GM12878 (cell line): ENCODE measurements at regions not wholly inside any gene's neighbourhood (a gene's known extent, or its start where the extent isn't known, plus 50 kb on each side); places are given as distances from the start of the nearest gene placed in this dataset.

Experiments used
- CTCF ChIP-seq, 3 experiments: IDR thresholded peaks in 2 of 3; conservative IDR thresholded peaks in 1 of 3; 2 replicates each; pipeline ENCODE4 v1.5.1; 2011; ENCODE audit warnings: low read depth in 3 of 3, low read length in 3 of 3, mild to moderate bottlenecking in 3 of 3, control low read depth in 2 of 3, moderate library complexity in 2 of 3, inconsistent platforms in 1 of 3, mixed read lengths in 1 of 3; ENCODE audit not compliant: control insufficient read depth in 2 of 3, insufficient read depth in 1 of 3; ENCODE audit errors: extremely low read depth in 1 of 3
- PBX3 ChIP-seq: IDR thresholded peaks from 2 replicates; pipeline ENCODE4 v1.6.1; 2011; ENCODE audit warnings: mild to moderate bottlenecking, low read depth, low read length, moderate library complexity; ENCODE audit not compliant: insufficient replicate concordance
- PML ChIP-seq: IDR thresholded peaks from 2 replicates; pipeline ENCODE4 v1.6.1; 2012; ENCODE audit warnings: low read length, inconsistent platforms
- POLR2AphosphoS5 ChIP-seq: IDR thresholded peaks from 2 replicates; pipeline ENCODE4 v1.6.1; 2011; ENCODE audit warnings: mild to moderate bottlenecking, low read length, inconsistent platforms
- RAD21 ChIP-seq: IDR thresholded peaks from 2 replicates; pipeline ENCODE4 v1.6.1; 2011; ENCODE audit warnings: mild to moderate bottlenecking, low read depth, low read length, moderate library complexity; ENCODE audit not compliant: insufficient read depth
- RELA ChIP-seq: fragments of 450-650 bp; IDR thresholded peaks from 2 replicates; pipeline ENCODE4 v1.8.0; 2014; ENCODE audit warnings: borderline replicate concordance; ENCODE audit not compliant: partially characterized antibody
- STAT3 ChIP-seq: IDR thresholded peaks from 2 replicates; pipeline ENCODE4 v1.6.1; 2011; ENCODE audit warnings: low read depth, low read length, improper control_type of control experiment
- TAF1 ChIP-seq: IDR thresholded peaks from 2 replicates; pipeline ENCODE4 v1.6.1; 2011; ENCODE audit warnings: mild to moderate bottlenecking, low read depth, low read length, borderline replicate concordance

GRCh38 chr4:128597500-128597899, 212.0 kb upstream of the JADE1 start:
- no peak for TF ChIP-seq CTCF (IDR thresholded peaks at IDR 0.05 in 2 of 3, conservative IDR thresholded peaks at IDR 0.05 in 1 of 3; ENCODE audit: control insufficient read depth in 2 of 3, extremely low read depth in 1 of 3, insufficient read depth in 1 of 3, low read depth in 3 of 3, low read length in 3 of 3)
- TF ChIP-seq POLR2AphosphoS5 = no peak
- TF ChIP-seq STAT3 = no peak
- TF ChIP-seq PBX3 = no peak
- no peak for TF ChIP-seq PML
- TF ChIP-seq TAF1 = no peak
- no peak for TF ChIP-seq RELA
- TF ChIP-seq RAD21 = no peak
